ENCODE measurements at regions not wholly inside any gene's neighbourhood (a gene's known extent, or its start where the extent isn't known, plus 50 kb on each side); places are given as distances from the start of the nearest gene placed in this dataset.

- ATAC-seq (no peak), DNase-seq (ENCODE audit: low spot score) (no peak)
- no peak overlapping the region for H3K4me3 Mint-ChIP-seq
- H3K9me3 Mint-ChIP-seq, result no peaks in the 10 kb centered on the region
- H3K36me3 Mint-ChIP-seq, result no peaks in the 10 kb centered on the region
- POLR2A ChIA-PET, result interaction anchor here (1.7 to 2.2 kb wide), 2 partner anchors 14 to 57 kb away, joined by 5 to 6 read pairs; partner anchors contain the start of gene HAPSTR1
- no peak overlapping the region for H3K27ac Mint-ChIP-seq
- H3K4me1 Mint-ChIP-seq, result no peaks in the 10 kb centered on the region
- no peaks in the 10 kb centered on the region for H3K27me3 Mint-ChIP-seq (ENCODE audit: low read depth)
- no peak for TF ChIP-seq MYBL2 (CRISPR knock-in tag; IDR thresholded peaks at IDR 0.05)
- no peak for TF ChIP-seq ZNF138 (CRISPR knock-in tag; conservative IDR thresholded peaks at IDR 0.05)
- TF ChIP-seq ZNF317 (CRISPR knock-in tag; IDR thresholded peaks at IDR 0.05; ENCODE audit: borderline replicate concordance, low read depth), result no peak
- TF ChIP-seq JUN (CRISPR knock-in tag; IDR thresholded peaks at IDR 0.05), result no peak
- no peak for TF ChIP-seq PREB (CRISPR knock-in tag; IDR thresholded peaks at IDR 0.05; ENCODE audit: borderline replicate concordance)
- no peak for TF ChIP-seq ZNF532 (CRISPR knock-in tag; IDR thresholded peaks at IDR 0.05; ENCODE audit: borderline replicate concordance)
- CTCF ChIA-PET, result interaction anchor here (0.8 to 3.5 kb wide), 28 partner anchors 13 to 399 kb away, joined by 3 to 47 read pairs (median 6); partner anchors contain the start of genes HAPSTR1 and LITAFD
Measured at GRCh38 chr16:9034056-9034455, 57.4 kb upstream of the HAPSTR1 start.

- ChIA-PET CTCF (interaction anchor here (0.6 kb wide), 1 partner anchor 10 kb away, joined by 6 read pairs; no protein-coding TSS in a partner anchor), POLR2A (no interaction called here)
- ATAC-seq (no peak), DNase-seq (ENCODE audit: low spot score) (no peak)
- Mint-ChIP-seq H3K4me3 (no peak overlapping the region), H3K27ac (no peak overlapping the region), H3K36me3 (no peaks in the 10 kb centered on the region), H3K27me3 (ENCODE audit: low read depth) (no peaks in the 10 kb centered on the region), H3K9me3 (no peaks in the 10 kb centered on the region), H3K4me1 (no peaks in the 10 kb centered on the region)
- TF ChIP-seq NR1H2 (CRISPR knock-in tag; IDR thresholded peaks at IDR 0.05), result no peak
- no peak for TF ChIP-seq AFF4 (CRISPR knock-in tag; IDR thresholded peaks at IDR 0.05; ENCODE audit: borderline replicate concordance)
- no peak for TF ChIP-seq CREB1 (CRISPR knock-in tag; IDR thresholded peaks at IDR 0.05)
- no peak for TF ChIP-seq E2F4 (CRISPR knock-in tag; IDR thresholded peaks at IDR 0.05; ENCODE audit: borderline replicate concordance, low read depth)
- no peak for TF ChIP-seq ZNF396 (CRISPR knock-in tag; IDR thresholded peaks at IDR 0.05; ENCODE audit: borderline replicate concordance)
- no peak for TF ChIP-seq KAT7 (CRISPR knock-in tag; IDR thresholded peaks at IDR 0.05; ENCODE audit: borderline replicate concordance)
- no peak for TF ChIP-seq ZNF532 (CRISPR knock-in tag; IDR thresholded peaks at IDR 0.05; ENCODE audit: borderline replicate concordance)
- TF ChIP-seq ZNF416 (CRISPR knock-in tag; IDR thresholded peaks at IDR 0.05), result no peak
- no peak for TF ChIP-seq STAT6 (CRISPR knock-in tag; conservative IDR thresholded peaks at IDR 0.05; ENCODE audit: low read depth)
Measured at GRCh38 chr16:9035996-9036395, 55.4 kb upstream of the HAPSTR1 start.

Measured in WTC11 (cell line).